Ishikawa (cell line): ENCODE measurements at regions not wholly inside any gene's neighbourhood (a gene's known extent, or its start where the extent isn't known, plus 50 kb on each side); places are given as distances from the start of the nearest gene placed in this dataset.

Experiments used
- CEBPB ChIP-seq: IDR thresholded peaks from 2 replicates; pipeline ENCODE4 v1.6.1; 2012
- CREB1 ChIP-seq: IDR thresholded peaks from 2 replicates; pipeline ENCODE4 v1.6.1; 2012; ENCODE audit warnings: low read depth
- EGR1 ChIP-seq: IDR thresholded peaks from 2 replicates; pipeline ENCODE4 v1.6.1; 2012
- EP300 ChIP-seq: IDR thresholded peaks from 2 replicates; pipeline ENCODE4 v1.6.1; 2012; ENCODE audit warnings: borderline replicate concordance
- FOXM1 ChIP-seq: IDR thresholded peaks from 2 replicates; pipeline ENCODE4 v1.6.1; 2012; ENCODE audit warnings: low read depth, borderline replicate concordance
- MAX ChIP-seq: IDR thresholded peaks from 2 replicates; pipeline ENCODE4 v1.6.1; 2012
- NFIC ChIP-seq: IDR thresholded peaks from 2 replicates; pipeline ENCODE4 v1.6.1; 2012
- RAD21 ChIP-seq: IDR thresholded peaks from 2 replicates; pipeline ENCODE4 v1.6.1; 2012; ENCODE audit warnings: low read depth
- TAF1 ChIP-seq: IDR thresholded peaks from 2 replicates; pipeline ENCODE4 v1.6.1; 2012; ENCODE audit warnings: low read depth, mild to moderate bottlenecking
- TCF12 ChIP-seq: IDR thresholded peaks from 2 replicates; pipeline ENCODE4 v1.6.1; 2012; ENCODE audit warnings: low read depth
- TEAD4 ChIP-seq: IDR thresholded peaks from 2 replicates; pipeline ENCODE4 v1.6.1; 2012
- USF1 ChIP-seq: IDR thresholded peaks from 2 replicates; pipeline ENCODE4 v1.6.1; 2012
- YY1 ChIP-seq: IDR thresholded peaks from 2 replicates; pipeline ENCODE4 v1.6.1; 2012; ENCODE audit warnings: low read depth
- ZBTB7A ChIP-seq: IDR thresholded peaks from 2 replicates; pipeline ENCODE4 v1.6.1; 2012; ENCODE audit warnings: low read depth
- TF ChIP-seq, protein P1 (sequence below): IDR thresholded peaks from 2 replicates; pipeline ENCODE4 v1.6.1; 2012; ENCODE audit warnings: low read depth, mild to moderate bottlenecking

GRCh38 chr5:96177303-96177869, 215.7 kb upstream of the ELL2 start:
- TF ChIP-seq FOXM1 (no peak), CREB1 (no peak), TCF12 (no peak), RAD21 (no peak), CEBPB (no peak), MAX (no peak), YY1 (no peak), NFIC (no peak), TAF1 (no peak), EGR1 (no peak), TEAD4 (no peak), USF1 (no peak), EP300 (no peak), ZBTB7A (no peak)
- TF ChIP-seq, protein P1, sequence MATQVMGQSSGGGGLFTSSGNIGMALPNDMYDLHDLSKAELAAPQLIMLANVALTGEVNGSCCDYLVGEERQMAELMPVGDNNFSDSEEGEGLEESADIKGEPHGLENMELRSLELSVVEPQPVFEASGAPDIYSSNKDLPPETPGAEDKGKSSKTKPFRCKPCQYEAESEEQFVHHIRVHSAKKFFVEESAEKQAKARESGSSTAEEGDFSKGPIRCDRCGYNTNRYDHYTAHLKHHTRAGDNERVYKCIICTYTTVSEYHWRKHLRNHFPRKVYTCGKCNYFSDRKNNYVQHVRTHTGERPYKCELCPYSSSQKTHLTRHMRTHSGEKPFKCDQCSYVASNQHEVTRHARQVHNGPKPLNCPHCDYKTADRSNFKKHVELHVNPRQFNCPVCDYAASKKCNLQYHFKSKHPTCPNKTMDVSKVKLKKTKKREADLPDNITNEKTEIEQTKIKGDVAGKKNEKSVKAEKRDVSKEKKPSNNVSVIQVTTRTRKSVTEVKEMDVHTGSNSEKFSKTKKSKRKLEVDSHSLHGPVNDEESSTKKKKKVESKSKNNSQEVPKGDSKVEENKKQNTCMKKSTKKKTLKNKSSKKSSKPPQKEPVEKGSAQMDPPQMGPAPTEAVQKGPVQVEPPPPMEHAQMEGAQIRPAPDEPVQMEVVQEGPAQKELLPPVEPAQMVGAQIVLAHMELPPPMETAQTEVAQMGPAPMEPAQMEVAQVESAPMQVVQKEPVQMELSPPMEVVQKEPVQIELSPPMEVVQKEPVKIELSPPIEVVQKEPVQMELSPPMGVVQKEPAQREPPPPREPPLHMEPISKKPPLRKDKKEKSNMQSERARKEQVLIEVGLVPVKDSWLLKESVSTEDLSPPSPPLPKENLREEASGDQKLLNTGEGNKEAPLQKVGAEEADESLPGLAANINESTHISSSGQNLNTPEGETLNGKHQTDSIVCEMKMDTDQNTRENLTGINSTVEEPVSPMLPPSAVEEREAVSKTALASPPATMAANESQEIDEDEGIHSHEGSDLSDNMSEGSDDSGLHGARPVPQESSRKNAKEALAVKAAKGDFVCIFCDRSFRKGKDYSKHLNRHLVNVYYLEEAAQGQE, result no peak

DNA sequence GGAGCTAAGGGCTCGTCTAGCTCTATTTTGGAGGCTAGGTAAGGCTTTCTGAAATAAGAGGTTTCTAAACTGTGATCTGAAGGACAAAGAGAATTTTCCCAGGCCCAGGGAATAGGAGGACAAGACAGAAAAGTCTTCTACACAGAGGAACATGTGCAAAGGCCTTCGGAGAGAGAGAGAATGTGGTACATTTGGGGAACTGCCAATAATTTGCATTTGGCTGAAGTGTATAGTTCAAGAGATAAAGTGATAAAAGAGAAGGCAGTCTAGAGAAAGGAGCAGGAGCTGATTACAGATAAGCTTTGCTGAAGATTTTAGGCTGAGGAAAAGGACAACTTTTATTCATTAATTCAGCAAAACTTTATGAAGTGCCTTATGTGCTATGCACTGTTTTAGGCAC, 214.4 kb upstream of the ELL2 start:
- TF ChIP-seq EGR1 (no peak), CREB1 (no peak), MAX (no peak)

DNA sequence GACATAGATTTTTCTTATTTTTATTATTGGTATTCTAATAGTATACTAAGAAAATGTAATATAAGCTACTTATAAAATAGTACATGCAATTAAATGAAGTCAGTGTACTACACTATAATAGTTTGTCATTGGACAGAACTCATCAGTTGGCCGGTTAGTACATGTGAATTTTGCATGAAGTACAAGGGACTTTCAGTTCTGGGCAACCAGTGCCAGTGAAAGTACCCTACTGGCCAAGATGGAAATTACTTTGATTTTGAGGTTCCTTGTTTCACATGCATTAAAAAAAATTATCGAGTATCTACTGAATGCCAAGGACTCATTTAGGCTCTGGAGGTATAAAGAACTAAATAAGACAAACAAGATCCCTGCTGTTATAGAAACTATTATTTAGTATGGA, 213.4 kb upstream of the ELL2 start:
- no peak for TF ChIP-seq YY1
- TF ChIP-seq CEBPB, result no peak
- TF ChIP-seq TEAD4, result no peak
- no peak for TF ChIP-seq ZBTB7A
- no peak for TF ChIP-seq RAD21
- TF ChIP-seq TAF1, result no peak
- no peak for TF ChIP-seq EGR1
- no peak for TF ChIP-seq NFIC
- TF ChIP-seq MAX, result no peak
- no peak for TF ChIP-seq CREB1
- TF ChIP-seq TCF12, result no peak
- TF ChIP-seq, protein P1, result no peak
- no peak for TF ChIP-seq USF1
- no peak for TF ChIP-seq FOXM1
- no peak for TF ChIP-seq EP300

- no peak for TF ChIP-seq MAX
- no peak for TF ChIP-seq CREB1
- TF ChIP-seq EGR1, result no peak
- TF ChIP-seq TAF1, result no peak
- no peak for TF ChIP-seq USF1
- no peak for TF ChIP-seq TCF12
- no peak for TF ChIP-seq NFIC
- TF ChIP-seq FOXM1, result no peak
- TF ChIP-seq YY1, result no peak
- no peak for TF ChIP-seq TEAD4
- no peak for TF ChIP-seq CEBPB
- no peak for TF ChIP-seq EP300
- TF ChIP-seq, protein P1, result no peak
- no peak for TF ChIP-seq RAD21
- TF ChIP-seq ZBTB7A, result no peak
Observed at GRCh38 chr5:96173366-96173765, 211.7 kb upstream of the ELL2 start.
